ENCODE measurements at regions not wholly inside any gene's neighbourhood (a gene's known extent, or its start where the extent isn't known, plus 50 kb on each side); places are given as distances from the start of the nearest gene placed in this dataset.
A peak's percentile ranks its signal among the peaks of the same experiment; 100 is the strongest.

GRCh38 chr2:10226038-10226724 lies 76.5 kb upstream of the HPCAL1 start:
- no peaks in the 10 kb centered on the region for H3K79me2 ChIP-seq (ENCODE audit: control insufficient read depth, insufficient read depth, low read length)
- no peaks in the 10 kb centered on the region for H3K9me1 ChIP-seq (ENCODE audit: control insufficient read depth, insufficient read depth, low read length)
- in situ Hi-C loops (cut with MboI) (no loop called here), intact Hi-C loops (cut with micrococcal nuclease) (no loop called here)
- no peak for TF ChIP-seq PHF20 (IDR thresholded peaks at IDR 0.05; ENCODE audit: partially characterized antibody)
- no peak for TF ChIP-seq RFX7 (CRISPR knock-in tag; IDR thresholded peaks at IDR 0.05)
- no peak for TF ChIP-seq LCOR (CRISPR knock-in tag; IDR thresholded peaks at IDR 0.05)
- TF ChIP-seq ZNF239 (CRISPR knock-in tag; IDR thresholded peaks at IDR 0.05) = no peak
- TF ChIP-seq E2F1 (CRISPR knock-in tag; IDR thresholded peaks at IDR 0.05) = no peak
- TF ChIP-seq ETS1 (conservative IDR thresholded peaks at IDR 0.05; ENCODE audit: control insufficient read depth, low read depth, low read length) = no peak
- no peaks in the 10 kb centered on the region for H3K36me3 ChIP-seq (ENCODE audit: control insufficient read depth, insufficient read depth, low read length)
- FAIRE-seq (no peak), ATAC-seq (no peak), DNase-seq (ENCODE audit: extremely low read depth in 1 of 4, low spot score in 3 of 4) (no peak)
- BruUV-seq (replicated peaks) = no TSS peak
- WGBS (ENCODE audit: insufficient coverage, low coverage, missing lambda C conversion rate) = 55% methylated on average over 19 of the region's 19 CpGs
- H3K27me3 ChIP-seq (ENCODE audit: control insufficient read depth in 2 of 2, insufficient read depth in 2 of 2, low read length in 2 of 2) = peaks cover 2 to 19% of the 10 kb centered on the region in 2 experiments; a peak in 3 of 5 replicates
- no peak overlapping the region for H2AFZ ChIP-seq (ENCODE audit: low read depth, low read length)
- H4K20me1 ChIP-seq (replicated peaks; ENCODE audit: control insufficient read depth, insufficient read depth, low read length) = no peaks in the 10 kb centered on the region
- ChIA-PET CTCF (ENCODE audit: low intra/inter-chr PET ratio) (no interaction called here), POLR2A (interaction anchor here (1.0 to 1.6 kb wide), 3 partner anchors 12 to 183 kb away, joined by 3 to 4 read pairs (median 3); no protein-coding TSS in a partner anchor)
- no peak overlapping the region for H3K4me3 ChIP-seq
- no peak overlapping the region for H3K27ac ChIP-seq (ENCODE audit: extremely low read depth, low read depth, low read length)
- no peak overlapping the region for H3K4me2 ChIP-seq (ENCODE audit: insufficient read depth, low read length)
- no peaks in the 10 kb centered on the region for H3K9me3 ChIP-seq (replicated peaks; ENCODE audit: control insufficient read depth, insufficient read depth, low read depth, low read length)
- peaks cover 2 to 8% of the 10 kb centered on the region in 2 experiments; a peak in 3 of 5 replicates for H3K4me1 ChIP-seq (replicated peaks in 1 of 2; ENCODE audit: control insufficient read depth in 2 of 2, insufficient read depth in 2 of 2, low read length in 2 of 2)
- H3K9ac ChIP-seq (ENCODE audit: insufficient read depth in 1 of 2, low read depth in 2 of 2, low read length in 2 of 2) = peak overlapping the region in 1 of 2 experiments; percentile 60; a peak in 2 of 4 replicates

Measured in K562 (cell line).